SK-N-SH (cell line): ENCODE measurements at regions not wholly inside any gene's neighbourhood (a gene's known extent, or its start where the extent isn't known, plus 50 kb on each side); places are given as distances from the start of the nearest gene placed in this dataset.
A peak's percentile ranks its signal among the peaks of the same experiment; 100 is the strongest.

Experiments
- CTCF ChIA-PET: fragments of 300-600, 350-600 bp; formaldehyde crosslinking; extraction: SDS; loops from one replicate; lab custom pipeline; 2021; lab: Yijun Ruan, JAX
- POLR2A ChIA-PET: fragments of 350-600 bp; sonication (Branson Sonifier 250); formaldehyde crosslinking; extraction: SDS; loops from one replicate; lab custom pipeline; 2020; ENCODE audit warnings: antibody characterized with exemption, inconsistent platforms; lab: Yijun Ruan, JAX
- DNase-seq: peaks from one replicate; pipeline ENCODE4 v3.0.0; 2012
- H2AFZ ChIP-seq: fragments of 200-600 bp; sonication (generic); 2 replicates; pipeline ENCODE4 v1.8.1; 2016; ENCODE audit warnings: antibody characterized with exemption, mild to moderate bottlenecking, low read depth
- H3F3A ChIP-seq: fragments of 200-600 bp; sonication (generic); replicated peaks from 2 replicates; pipeline ENCODE3; 2016; ENCODE audit warnings: antibody characterized with exemption, mild to moderate bottlenecking; ENCODE audit not compliant: insufficient read depth
- H3K27ac ChIP-seq, 2 experiments: fragments of 200-500 bp in 1 of 2; fragments of 200-600 bp in 1 of 2; sonication (Bioruptor generic) in 1 of 2; sonication (generic), shearing (Covaris generic) in 1 of 2; 2 replicates each; pipeline versions ENCODE4 v1.5.1 to v1.6.1; 2014 to 2016; ENCODE audit warnings: low read depth in 2 of 2, inconsistent platforms in 1 of 2, low read length in 1 of 2, mild to moderate bottlenecking in 1 of 2, mixed read lengths in 1 of 2
- H3K27me3 ChIP-seq: fragments of 200-600 bp; sonication (generic), shearing (Covaris generic); 2 replicates; pipeline ENCODE4 v1.6.1; 2016; ENCODE audit warnings: mixed run types; ENCODE audit not compliant: insufficient read depth
- H3K36me3 ChIP-seq, 2 experiments: fragments of 200-500 bp in 1 of 2; fragments of 200-600 bp in 1 of 2; sonication (Bioruptor generic) in 1 of 2; sonication (generic) in 1 of 2; replicated peaks in 1 of 2; 2 replicates each; pipeline versions ENCODE3 to v1.5.1; 2014 to 2016; ENCODE audit warnings: low read length in 1 of 2, mild to moderate bottlenecking in 1 of 2; ENCODE audit not compliant: insufficient read depth in 2 of 2, control insufficient read depth in 1 of 2
- H3K4me1 ChIP-seq, 2 experiments: fragments of 200-500 bp in 1 of 2; fragments of 200-600 bp in 1 of 2; sonication (Bioruptor generic) in 1 of 2; sonication (generic), shearing (Covaris generic) in 1 of 2; 2 replicates each; pipeline versions ENCODE4 v1.5.1 to v1.6.1; 2014 to 2016; ENCODE audit warnings: low read depth in 1 of 2, low read length in 1 of 2, mixed run types in 1 of 2; ENCODE audit not compliant: insufficient read depth in 2 of 2, control insufficient read depth in 1 of 2
- H3K4me2 ChIP-seq: fragments of 200-600 bp; sonication (generic), shearing (Covaris generic); 2 replicates; pipeline ENCODE4 v1.6.1; 2017; ENCODE audit warnings: mixed run types
- H3K4me3 ChIP-seq, 2 experiments: fragments of 200-500 bp in 1 of 2; fragments of 200-600 bp in 1 of 2; sonication (Bioruptor generic) in 1 of 2; sonication (generic), shearing (Covaris generic) in 1 of 2; 2 replicates each; pipeline versions ENCODE4 v1.5.1 to v1.8.1; 2014 to 2016; ENCODE audit warnings: low read depth in 2 of 2, inconsistent platforms in 1 of 2, low read length in 1 of 2, mild to moderate bottlenecking in 1 of 2, mixed read lengths in 1 of 2, moderate library complexity in 1 of 2
- H3K79me2 ChIP-seq: fragments of 200-600 bp; sonication (generic); 2 replicates; pipeline ENCODE4 v1.8.1; 2017; ENCODE audit warnings: mild to moderate bottlenecking; ENCODE audit not compliant: insufficient read depth
- H3K9ac ChIP-seq: fragments of 200-600 bp; sonication (generic); 2 replicates; pipeline ENCODE4 v1.6.1; 2017; ENCODE audit warnings: mixed run types
- H3K9me2 ChIP-seq: fragments of 200-600 bp; sonication (generic); 2 replicates; pipeline ENCODE4 v1.6.1; 2017; ENCODE audit warnings: mixed run types
- H3K9me3 ChIP-seq: fragments of 200-600 bp; sonication (generic); 2 replicates; pipeline ENCODE4 v1.6.1; 2017; ENCODE audit warnings: mixed run types, mild to moderate bottlenecking, moderate library complexity
- H4K20me1 ChIP-seq: fragments of 200-600 bp; sonication (generic); 2 replicates; pipeline ENCODE4 v1.6.1; 2017; ENCODE audit warnings: mild to moderate bottlenecking, mixed run types; ENCODE audit not compliant: insufficient read depth
- CHD2 ChIP-seq: fragments of 150-350 bp; IDR thresholded peaks from 2 replicates; pipeline ENCODE4 v1.6.1; 2018; ENCODE audit warnings: low read length; ENCODE audit not compliant: partially characterized antibody
- ELF1 ChIP-seq: IDR thresholded peaks from 2 replicates; pipeline ENCODE4 v1.4.0; 2012
- FOSL2 ChIP-seq: IDR thresholded peaks from 2 replicates; pipeline ENCODE4 v1.4.0; 2012; ENCODE audit warnings: low read depth, mild to moderate bottlenecking, moderate library complexity, borderline replicate concordance
- FOXJ3 ChIP-seq: sonication (generic); formaldehyde crosslinking; IDR thresholded peaks from 2 replicates; pipeline ENCODE4 v1.5.1; 2020; ENCODE audit warnings: mild to moderate bottlenecking, missing genetic modification reagents
- JUND ChIP-seq: IDR thresholded peaks from 2 replicates; pipeline ENCODE4 v1.4.0; 2012
- MAX ChIP-seq: IDR thresholded peaks from 2 replicates; pipeline ENCODE4 v1.4.0; 2012; ENCODE audit warnings: low read depth
- MEF2A ChIP-seq: IDR thresholded peaks from 2 replicates; pipeline ENCODE4 v1.4.0; 2012; ENCODE audit warnings: low read depth, borderline replicate concordance
- MXI1 ChIP-seq: IDR thresholded peaks from 2 replicates; pipeline ENCODE4 v1.6.1; 2012; ENCODE audit warnings: mild to moderate bottlenecking, low read depth, low read length, improper control_type of control experiment
- NFIC ChIP-seq: IDR thresholded peaks from 2 replicates; pipeline ENCODE4 v1.4.0; 2012; ENCODE audit warnings: borderline replicate concordance
- NRF1 ChIP-seq: IDR thresholded peaks from 2 replicates; pipeline ENCODE4 v1.6.1; 2012; ENCODE audit warnings: low read depth, mild to moderate bottlenecking, low read length
- SMC3 ChIP-seq: IDR thresholded peaks from 2 replicates; pipeline ENCODE4 v1.6.1; 2012; ENCODE audit warnings: low read depth, low read length, improper control_type of control experiment
- WGBS: methylation state at CpG from one replicate; pipeline ENCODE4 v1.1.6; 2017; ENCODE audit warnings: low lambda C conversion rate; 5-methylcytosine and 5-hydroxymethylcytosine counted together
- TF ChIP-seq, protein P1 (sequence below): fragments of 150-350 bp; IDR thresholded peaks from 2 replicates; pipeline ENCODE4 v1.6.1; 2016; ENCODE audit warnings: mild to moderate bottlenecking, low read depth, low read length

DNA sequence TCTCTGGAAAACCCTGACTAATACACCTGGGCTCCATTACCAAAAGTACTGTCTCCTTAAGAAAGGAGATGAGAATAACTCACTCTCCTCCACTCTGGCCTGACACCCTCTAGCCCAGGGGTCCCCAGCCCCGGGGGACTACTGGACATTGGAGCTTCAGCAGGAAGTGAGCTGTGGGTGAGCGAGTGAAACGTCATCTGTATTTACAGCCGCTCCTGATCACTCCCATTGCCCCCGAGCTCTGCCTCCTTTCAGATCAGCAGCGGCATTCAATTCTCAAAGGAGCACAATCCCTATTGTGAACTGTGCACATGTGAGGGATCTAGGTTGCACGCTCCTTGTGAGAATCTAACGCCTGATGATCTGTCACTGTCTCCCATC is 126.3 kb upstream of the TNRC6C start:
- no peaks in the 10 kb centered on the region for H4K20me1 ChIP-seq
- H3K36me3 ChIP-seq: no peaks in the 10 kb centered on the region
- no peaks in the 10 kb centered on the region for H3K79me2 ChIP-seq
- TF ChIP-seq NRF1 (no peak), MEF2A (no peak), MXI1 (no peak), SMC3 (no peak), ELF1 (no peak), JUND (no peak), FOXJ3 (no peak), FOSL2 (no peak), CHD2 (no peak), MAX (no peak)
- TF ChIP-seq, protein P1, sequence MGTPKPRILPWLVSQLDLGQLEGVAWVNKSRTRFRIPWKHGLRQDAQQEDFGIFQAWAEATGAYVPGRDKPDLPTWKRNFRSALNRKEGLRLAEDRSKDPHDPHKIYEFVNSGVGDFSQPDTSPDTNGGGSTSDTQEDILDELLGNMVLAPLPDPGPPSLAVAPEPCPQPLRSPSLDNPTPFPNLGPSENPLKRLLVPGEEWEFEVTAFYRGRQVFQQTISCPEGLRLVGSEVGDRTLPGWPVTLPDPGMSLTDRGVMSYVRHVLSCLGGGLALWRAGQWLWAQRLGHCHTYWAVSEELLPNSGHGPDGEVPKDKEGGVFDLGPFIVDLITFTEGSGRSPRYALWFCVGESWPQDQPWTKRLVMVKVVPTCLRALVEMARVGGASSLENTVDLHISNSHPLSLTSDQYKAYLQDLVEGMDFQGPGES: no peak
- H3K9ac ChIP-seq: no peak overlapping the region
- H3F3A ChIP-seq: peaks cover 19% of the 10 kb centered on the region
- ChIA-PET POLR2A (no interaction called here), CTCF (interaction anchor here (1.2 kb wide), 1 partner anchor 16 kb away, joined by 3 read pairs; no protein-coding TSS in a partner anchor)
- DNase-seq: no peak
- 89% methylated on average over 8 of the region's 8 CpGs for WGBS
- H3K4me3 ChIP-seq: no peak overlapping the region
- peak overlapping the region in 1 of 2 experiments; percentile 58; a peak in 1 of 4 replicates for H3K27ac ChIP-seq
- H3K27me3 ChIP-seq: no peaks in the 10 kb centered on the region
- H2AFZ ChIP-seq: no peak overlapping the region
- H3K4me2 ChIP-seq: no peak overlapping the region
- peaks cover 32 to 42% of the 10 kb centered on the region in 2 experiments; a peak in 3 of 4 replicates for H3K4me1 ChIP-seq
- no peaks in the 10 kb centered on the region for H3K9me2 ChIP-seq
- H3K9me3 ChIP-seq: no peaks in the 10 kb centered on the region

- peak overlapping the region; percentile 76; the same call in 1 of the 2 replicates for H3K4me2 ChIP-seq
- H4K20me1 ChIP-seq: no peaks in the 10 kb centered on the region
- TF ChIP-seq NFIC: no peak
- TF ChIP-seq, all 33 proteins: peak for 0
- Histone ChIP-seq H3K9me3 (no peaks in the 10 kb centered on the region), H3K27ac (no peak overlapping the region), H3K27me3 (no peaks in the 10 kb centered on the region), H3K36me3 (no peaks in the 10 kb centered on the region), H3K4me3 (no peak overlapping the region), H3K9ac (no peak overlapping the region), H3K79me2 (no peaks in the 10 kb centered on the region), H2AFZ (no peak overlapping the region), H3K4me1 (peaks cover 32% of the 10 kb centered on the region in 2 experiments; a peak in 3 of 4 replicates), H3F3A (peaks cover 10% of the 10 kb centered on the region), H3K9me2 (no peaks in the 10 kb centered on the region)
- ChIA-PET CTCF (interaction anchor here (1.2 kb wide), 1 partner anchor 180 kb away, joined by 5 read pairs; no protein-coding TSS in a partner anchor), POLR2A (no interaction called here)
- WGBS: 77% methylated on average over 5 of the region's 5 CpGs
- DNase-seq: no peak
Observed at GRCh38 chr17:77833769-77834168, 124.7 kb upstream of the TNRC6C start.
